Testis (tissue), 2 donors: ENCODE measurements at regions not wholly inside any gene's neighbourhood (a gene's known extent, or its start where the extent isn't known, plus 50 kb on each side); places are given as distances from the start of the nearest gene placed in this dataset.

ENCODE experiments used
- POLR2A ChIP-seq: fragments of 450-650 bp; IDR thresholded peaks from one replicate; pipeline ENCODE4 v1.6.1; 2017; ENCODE audit warnings: antibody characterized with exemption, mild to moderate bottlenecking, moderate library complexity
- TF ChIP-seq, protein P1 (sequence below), 3 experiments: fragments of 450-650 bp in 2 of 3; fragments of 200-600 bp in 1 of 3; sonication (generic) in 1 of 3; IDR thresholded peaks; one replicate each; pipeline ENCODE4 v1.5.1; 2016 to 2019; ENCODE audit warnings: antibody characterized with exemption in 3 of 3, mild to moderate bottlenecking in 2 of 3, moderate library complexity in 1 of 3

DNA sequence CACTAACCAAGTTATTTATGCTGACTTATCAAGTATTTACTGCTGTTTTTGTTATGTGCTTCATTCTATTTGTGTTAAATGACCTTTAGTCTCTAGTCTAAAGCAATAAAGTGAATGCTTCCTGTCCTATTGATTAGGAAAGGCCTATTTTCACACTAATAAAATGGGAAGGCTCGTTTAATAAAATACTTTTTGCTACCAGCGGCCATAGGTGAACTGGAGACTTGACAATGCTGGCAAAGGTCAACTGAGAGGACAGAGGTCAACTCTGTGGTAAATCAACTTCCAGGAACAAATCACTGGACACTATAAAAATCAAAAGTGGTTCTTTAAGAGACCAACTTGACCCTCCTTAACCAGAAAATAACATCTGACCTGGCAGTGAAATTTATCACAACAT lies 634.3 kb downstream of the ISL1 start:
- TF ChIP-seq POLR2A = no peak
- TF ChIP-seq, protein P1, sequence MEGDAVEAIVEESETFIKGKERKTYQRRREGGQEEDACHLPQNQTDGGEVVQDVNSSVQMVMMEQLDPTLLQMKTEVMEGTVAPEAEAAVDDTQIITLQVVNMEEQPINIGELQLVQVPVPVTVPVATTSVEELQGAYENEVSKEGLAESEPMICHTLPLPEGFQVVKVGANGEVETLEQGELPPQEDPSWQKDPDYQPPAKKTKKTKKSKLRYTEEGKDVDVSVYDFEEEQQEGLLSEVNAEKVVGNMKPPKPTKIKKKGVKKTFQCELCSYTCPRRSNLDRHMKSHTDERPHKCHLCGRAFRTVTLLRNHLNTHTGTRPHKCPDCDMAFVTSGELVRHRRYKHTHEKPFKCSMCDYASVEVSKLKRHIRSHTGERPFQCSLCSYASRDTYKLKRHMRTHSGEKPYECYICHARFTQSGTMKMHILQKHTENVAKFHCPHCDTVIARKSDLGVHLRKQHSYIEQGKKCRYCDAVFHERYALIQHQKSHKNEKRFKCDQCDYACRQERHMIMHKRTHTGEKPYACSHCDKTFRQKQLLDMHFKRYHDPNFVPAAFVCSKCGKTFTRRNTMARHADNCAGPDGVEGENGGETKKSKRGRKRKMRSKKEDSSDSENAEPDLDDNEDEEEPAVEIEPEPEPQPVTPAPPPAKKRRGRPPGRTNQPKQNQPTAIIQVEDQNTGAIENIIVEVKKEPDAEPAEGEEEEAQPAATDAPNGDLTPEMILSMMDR (IDR thresholded peaks at IDR 0.05) = no peak
